Glutamatergic neuron (in vitro differentiated cells): ENCODE measurements at regions not wholly inside any gene's neighbourhood (a gene's known extent, or its start where the extent isn't known, plus 50 kb on each side); places are given as distances from the start of the nearest gene placed in this dataset.
"Not testable (repeated sequence)": the region's sequence is repeated elsewhere in the genome, so short reads cannot be mapped to it uniquely, and the experiment has no call there.

Source experiments
- DNase-seq: peaks from one replicate; pipeline ENCODE4 v3.0.0; 2022
- H3K27ac Mint-ChIP-seq: one replicate; pipeline ENCODE4 v1.8.0; 2020; ENCODE audit warnings: mild to moderate bottlenecking, mixed read lengths, inconsistent platforms; ENCODE audit not compliant: unreplicated experiment
- H3K27me3 Mint-ChIP-seq: one replicate; pipeline ENCODE4 v1.8.0; 2020; ENCODE audit warnings: mild to moderate bottlenecking, moderate library complexity, mixed read lengths, inconsistent platforms; ENCODE audit not compliant: unreplicated experiment
- H3K36me3 Mint-ChIP-seq: one replicate; pipeline ENCODE4 v1.8.0; 2020; ENCODE audit warnings: mild to moderate bottlenecking, mixed read lengths, inconsistent platforms; ENCODE audit not compliant: unreplicated experiment
- H3K4me1 Mint-ChIP-seq: one replicate; pipeline ENCODE4 v1.8.0; 2020; ENCODE audit warnings: mild to moderate bottlenecking, low read depth, mixed read lengths, inconsistent platforms; ENCODE audit not compliant: unreplicated experiment
- H3K4me3 Mint-ChIP-seq: one replicate; pipeline ENCODE4 v1.8.0; 2020; ENCODE audit warnings: mild to moderate bottlenecking, mixed read lengths, inconsistent platforms; ENCODE audit not compliant: unreplicated experiment
- H3K9me3 Mint-ChIP-seq: one replicate; pipeline ENCODE4 v1.8.0; 2020; ENCODE audit warnings: mild to moderate bottlenecking, moderate library complexity, mixed read lengths, inconsistent platforms; ENCODE audit not compliant: unreplicated experiment
- CTCF ChIP-seq: fragments of 200-600 bp; sonication (generic); IDR thresholded peaks from one replicate; pipeline ENCODE4 v1.5.0; 2021; ENCODE audit not compliant: partially characterized antibody, unreplicated experiment

- H3K4me3 Mint-ChIP-seq, result no peak overlapping the region
- no peaks in the 10 kb centered on the region for H3K36me3 Mint-ChIP-seq
- H3K27me3 Mint-ChIP-seq, result peaks cover 5% of the 10 kb centered on the region
- DNase-seq, result no peak
- peaks cover 20% of the 10 kb centered on the region for H3K4me1 Mint-ChIP-seq
- no peak overlapping the region for H3K27ac Mint-ChIP-seq
- peaks cover 8% of the 10 kb centered on the region for H3K9me3 Mint-ChIP-seq
- TF ChIP-seq CTCF, result no peak
These were observed 80.3 kb upstream of the FLT1 start for GRCh38 chr13:28575200-28575599.

- no peak for DNase-seq
- H3K4me1 Mint-ChIP-seq, result peaks cover 16% of the 10 kb centered on the region
- H3K36me3 Mint-ChIP-seq, result no peaks in the 10 kb centered on the region
- peaks cover 7% of the 10 kb centered on the region for H3K9me3 Mint-ChIP-seq
- no peak for TF ChIP-seq CTCF
- no peak overlapping the region for H3K27ac Mint-ChIP-seq
- H3K4me3 Mint-ChIP-seq, result no peak overlapping the region
- H3K27me3 Mint-ChIP-seq, result peaks cover 5% of the 10 kb centered on the region
These were observed 79.8 kb upstream of the FLT1 start for GRCh38 chr13:28574617-28575142.

GRCh38 chr13:28573595-28574373 is 78.9 kb upstream of the FLT1 start:
- peaks cover 6% of the 10 kb centered on the region for H3K9me3 Mint-ChIP-seq
- peaks cover 2% of the 10 kb centered on the region for H3K36me3 Mint-ChIP-seq
- peaks cover 8% of the 10 kb centered on the region for H3K4me1 Mint-ChIP-seq
- peaks cover 7% of the 10 kb centered on the region for H3K27me3 Mint-ChIP-seq
- H3K4me3 Mint-ChIP-seq, result no peak overlapping the region
- no peak for DNase-seq
- H3K27ac Mint-ChIP-seq, result no peak overlapping the region
- no peak for TF ChIP-seq CTCF

GRCh38 chr13:28572871-28573270 is 77.9 kb upstream of the FLT1 start:
- H3K27ac Mint-ChIP-seq, result no peak overlapping the region
- peaks cover 7% of the 10 kb centered on the region for H3K4me1 Mint-ChIP-seq
- TF ChIP-seq CTCF, result no peak
- peaks cover 5% of the 10 kb centered on the region for H3K9me3 Mint-ChIP-seq
- peaks cover 5% of the 10 kb centered on the region for H3K36me3 Mint-ChIP-seq
- DNase-seq, result no peak
- no peak overlapping the region for H3K4me3 Mint-ChIP-seq
- H3K27me3 Mint-ChIP-seq, result peaks cover 5% of the 10 kb centered on the region

- H3K4me3 Mint-ChIP-seq, result not testable (repeated sequence)
These were observed 75.4 kb upstream of the FLT1 start for GRCh38 chr13:28570356-28570755.

More at GRCh38 chr13:28570356-28570755, 75.4 kb upstream of the FLT1 start:
- H3K27ac Mint-ChIP-seq, H3K4me1 Mint-ChIP-seq, H3K9me3 Mint-ChIP-seq, H3K27me3 Mint-ChIP-seq, DNase-seq: not testable (repeated sequence)
- peaks cover 14% of the 10 kb centered on the region for H3K36me3 Mint-ChIP-seq
